ENCODE measurements at regions not wholly inside any gene's neighbourhood (a gene's known extent, or its start where the extent isn't known, plus 50 kb on each side); places are given as distances from the start of the nearest gene placed in this dataset.
A peak's percentile ranks its signal among the peaks of the same experiment; 100 is the strongest.

DNA sequence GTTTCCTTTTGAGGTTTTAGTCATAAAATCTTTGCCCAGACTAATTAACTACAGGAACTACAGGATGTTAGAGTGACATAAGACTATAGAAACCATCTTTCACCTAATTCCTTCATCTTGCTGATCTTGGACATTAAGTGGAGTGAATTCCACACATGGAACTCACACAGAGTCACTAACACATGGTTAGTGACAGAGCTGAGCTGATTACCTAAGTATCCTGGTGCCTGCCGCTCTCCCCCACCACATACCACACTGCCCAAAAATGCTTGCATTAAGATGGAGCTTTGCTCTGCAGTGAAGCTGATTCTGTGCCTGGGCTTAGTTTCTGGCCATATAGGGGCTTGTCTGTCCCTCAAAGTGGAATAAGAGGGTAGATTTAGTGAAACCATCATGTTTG lies 332.9 kb upstream of the NT5C1B start:
- Histone ChIP-seq H3K27ac (ENCODE audit: low read depth, low read length) (no peak overlapping the region), H3K4me1 (ENCODE audit: control insufficient read depth in 5 of 5, insufficient read depth in 5 of 5, low read length in 5 of 5) (no peaks in the 10 kb centered on the region), H3K9me3 (ENCODE audit: control insufficient read depth in 5 of 5, low read length in 5 of 5) (no peaks in the 10 kb centered on the region), H3K36me3 (ENCODE audit: control insufficient read depth in 5 of 5, insufficient read depth in 5 of 5, low read length in 5 of 5) (no peaks in the 10 kb centered on the region), H3K27me3 (ENCODE audit: control insufficient read depth in 5 of 5, insufficient read depth in 4 of 5, low read length in 5 of 5) (no peaks in the 10 kb centered on the region), H3K4me3 (ENCODE audit: low read depth in 1 of 5, low read length in 5 of 5) (no peak overlapping the region), H3K9ac (ENCODE audit: low read length in 5 of 5) (no peak overlapping the region)

DNA sequence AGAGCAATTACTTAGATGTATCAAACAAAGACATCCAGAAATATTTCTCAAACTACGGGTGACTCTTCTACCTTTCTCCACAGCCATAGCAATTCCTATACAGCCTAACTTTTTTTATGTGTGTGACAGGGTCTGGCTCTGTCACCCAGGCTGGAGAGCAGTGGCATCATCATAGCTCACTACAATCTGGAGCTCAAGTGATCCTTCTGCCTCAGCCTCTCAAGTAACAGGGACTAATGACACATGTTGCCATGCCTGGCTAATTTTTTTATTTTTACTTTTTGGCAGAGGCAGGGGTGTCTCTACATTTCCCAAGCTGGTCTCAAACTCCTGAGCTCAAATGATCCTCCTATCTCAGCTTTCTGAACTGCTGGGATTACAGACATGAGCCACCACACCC lies 328.9 kb upstream of the NT5C1B start:
- Histone ChIP-seq H3K4me1 (ENCODE audit: control insufficient read depth in 5 of 5, insufficient read depth in 5 of 5, low read length in 5 of 5) (no peaks in the 10 kb centered on the region), H3K27ac (ENCODE audit: low read depth, low read length) (no peak overlapping the region), H3K27me3 (ENCODE audit: control insufficient read depth in 5 of 5, insufficient read depth in 4 of 5, low read length in 5 of 5) (no peaks in the 10 kb centered on the region), H3K9ac (ENCODE audit: low read length in 5 of 5) (no peak overlapping the region), H3K4me3 (ENCODE audit: low read depth in 1 of 5, low read length in 5 of 5) (no peak overlapping the region), H3K36me3 (ENCODE audit: control insufficient read depth in 5 of 5, insufficient read depth in 5 of 5, low read length in 5 of 5) (no peaks in the 10 kb centered on the region), H3K9me3 (ENCODE audit: control insufficient read depth in 5 of 5, low read length in 5 of 5) (no peaks in the 10 kb centered on the region)

DNA sequence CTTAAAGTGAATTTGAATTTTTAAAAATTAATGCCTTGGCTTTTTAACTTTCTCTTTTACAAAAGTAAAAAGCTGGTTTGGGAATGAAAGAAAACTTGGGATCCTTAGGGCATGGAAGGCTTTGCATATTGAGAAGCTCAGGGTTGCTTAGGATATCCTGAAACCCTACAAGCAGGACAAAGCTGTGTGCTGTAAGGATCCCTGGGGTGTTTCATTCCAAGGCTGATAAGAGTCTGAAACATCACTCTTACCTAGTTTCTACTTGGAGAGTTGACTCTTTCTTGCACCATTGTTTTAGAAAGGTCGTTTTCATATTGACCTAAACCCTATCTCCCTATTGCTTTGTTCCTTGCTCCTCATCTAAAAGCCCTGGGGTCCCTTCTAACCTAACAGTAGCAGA lies 325.9 kb upstream of the NT5C1B start:
- H3K9ac ChIP-seq (ENCODE audit: low read length in 5 of 5) = no peak overlapping the region
- H3K36me3 ChIP-seq (ENCODE audit: control insufficient read depth in 5 of 5, insufficient read depth in 5 of 5, low read length in 5 of 5) = no peaks in the 10 kb centered on the region
- H3K4me1 ChIP-seq (ENCODE audit: control insufficient read depth in 5 of 5, insufficient read depth in 5 of 5, low read length in 5 of 5) = peaks cover 4 to 11% (median 6%) of the 10 kb centered on the region in 5 donors
- no peak overlapping the region for H3K27ac ChIP-seq (ENCODE audit: low read depth, low read length)
- H3K4me3 ChIP-seq (ENCODE audit: low read depth in 1 of 5, low read length in 5 of 5) = no peak overlapping the region
- no peaks in the 10 kb centered on the region for H3K27me3 ChIP-seq (ENCODE audit: control insufficient read depth in 5 of 5, insufficient read depth in 4 of 5, low read length in 5 of 5)
- H3K9me3 ChIP-seq (ENCODE audit: control insufficient read depth in 5 of 5, low read length in 5 of 5) = no peaks in the 10 kb centered on the region

DNA sequence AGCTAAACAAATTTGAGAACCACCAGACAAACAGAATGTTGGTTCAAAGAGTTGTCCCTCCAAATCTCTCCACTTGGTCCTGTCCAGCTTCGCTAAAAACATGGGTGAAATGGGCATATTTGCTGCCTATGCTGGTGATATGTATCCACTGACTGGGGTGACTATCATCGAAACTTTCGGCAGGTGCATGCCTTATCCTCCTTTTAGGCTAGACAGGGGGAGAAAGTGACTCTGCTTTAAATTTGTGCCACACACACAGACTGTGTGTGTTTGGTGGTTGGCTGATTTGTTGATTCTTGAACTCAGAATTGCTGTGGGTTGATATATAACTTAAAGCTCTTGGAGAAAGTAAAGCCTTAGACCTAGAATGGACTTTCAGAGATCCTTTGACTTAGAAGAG lies 324.1 kb upstream of the NT5C1B start:
- no peak overlapping the region for H3K4me3 ChIP-seq (ENCODE audit: low read depth in 1 of 5, low read length in 5 of 5)
- H3K4me1 ChIP-seq (ENCODE audit: control insufficient read depth in 5 of 5, insufficient read depth in 5 of 5, low read length in 5 of 5) = peaks cover 4 to 11% (median 6%) of the 10 kb centered on the region in 5 donors
- no peaks in the 10 kb centered on the region for H3K36me3 ChIP-seq (ENCODE audit: control insufficient read depth in 5 of 5, insufficient read depth in 5 of 5, low read length in 5 of 5)
- H3K27me3 ChIP-seq (ENCODE audit: control insufficient read depth in 5 of 5, insufficient read depth in 4 of 5, low read length in 5 of 5) = no peaks in the 10 kb centered on the region
- H3K9me3 ChIP-seq (ENCODE audit: control insufficient read depth in 5 of 5, low read length in 5 of 5) = no peaks in the 10 kb centered on the region
- no peak overlapping the region for H3K9ac ChIP-seq (ENCODE audit: low read length in 5 of 5)
- no peak overlapping the region for H3K27ac ChIP-seq (ENCODE audit: low read depth, low read length)

DNA sequence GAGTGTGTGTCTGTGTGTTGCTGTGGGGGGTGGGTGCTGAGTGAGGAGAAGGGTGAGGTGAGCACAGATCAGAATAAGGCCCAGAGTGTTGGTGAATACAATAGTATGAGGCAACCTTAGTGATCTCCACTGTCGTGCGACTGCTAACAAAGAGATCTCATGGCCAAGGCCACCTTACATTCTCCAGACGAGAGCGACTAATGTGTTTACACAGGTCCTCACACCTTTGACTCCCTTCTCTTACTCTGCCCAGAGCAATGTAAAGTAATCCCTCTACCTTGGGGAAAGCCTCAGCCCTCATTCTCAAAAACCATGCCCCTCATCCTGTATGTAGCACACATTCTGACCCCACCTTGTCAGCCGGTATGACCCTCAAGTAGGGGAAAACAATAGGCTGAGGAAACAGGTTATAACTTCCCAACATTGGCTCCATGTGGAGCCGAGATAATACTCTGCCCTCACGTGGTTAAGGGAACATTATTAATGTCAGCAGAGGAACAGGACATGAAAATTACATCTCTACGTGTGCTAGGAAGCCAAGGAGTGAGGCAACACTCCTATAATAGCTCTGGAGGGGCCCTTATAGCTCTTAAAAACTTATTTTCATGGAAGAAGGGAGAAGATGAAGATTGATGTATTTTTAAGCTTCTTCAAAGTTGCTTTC lies 323.0 kb upstream of the NT5C1B start:
- H3K36me3 ChIP-seq (ENCODE audit: control insufficient read depth in 5 of 5, insufficient read depth in 5 of 5, low read length in 5 of 5) = no peaks in the 10 kb centered on the region
- H3K9ac ChIP-seq (ENCODE audit: low read length in 5 of 5) = no peak overlapping the region
- H3K27ac ChIP-seq (ENCODE audit: low read depth, low read length) = no peak overlapping the region
- no peaks in the 10 kb centered on the region for H3K9me3 ChIP-seq (ENCODE audit: control insufficient read depth in 5 of 5, low read length in 5 of 5)
- peaks cover 4 to 11% (median 6%) of the 10 kb centered on the region in 5 donors for H3K4me1 ChIP-seq (ENCODE audit: control insufficient read depth in 5 of 5, insufficient read depth in 5 of 5, low read length in 5 of 5)
- H3K27me3 ChIP-seq (ENCODE audit: control insufficient read depth in 5 of 5, insufficient read depth in 4 of 5, low read length in 5 of 5) = no peaks in the 10 kb centered on the region
- H3K4me3 ChIP-seq (ENCODE audit: low read depth in 1 of 5, low read length in 5 of 5) = no peak overlapping the region

DNA sequence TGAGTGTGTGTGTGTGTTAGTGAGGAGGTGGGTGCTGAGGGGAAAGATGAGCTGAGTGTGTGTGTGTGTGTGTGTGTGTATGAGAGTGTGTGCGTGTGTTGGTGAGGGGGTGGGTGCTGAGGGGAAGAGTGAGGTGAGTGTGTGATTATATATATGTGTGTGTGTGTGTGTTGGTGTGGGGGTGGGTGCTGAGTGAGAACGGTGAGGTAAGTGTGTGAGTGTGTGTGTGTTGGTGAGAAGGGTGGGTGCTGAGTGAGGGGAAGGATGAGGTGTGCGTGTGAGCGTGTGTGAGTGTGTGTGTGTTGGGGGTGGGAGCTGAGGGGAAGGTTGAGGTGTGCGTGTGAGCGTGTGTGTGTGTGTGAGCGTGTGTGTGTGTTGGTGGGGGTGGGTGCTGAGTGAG lies 322.0 kb upstream of the NT5C1B start:
- H3K4me3 ChIP-seq (ENCODE audit: low read depth in 1 of 5, low read length in 5 of 5) = peak overlapping the region in 1 of 5 donors; percentile 26
- H3K9ac ChIP-seq (ENCODE audit: low read length in 5 of 5) = no peak overlapping the region
- peaks cover 4 to 11% (median 6%) of the 10 kb centered on the region in 5 donors for H3K4me1 ChIP-seq (ENCODE audit: control insufficient read depth in 5 of 5, insufficient read depth in 5 of 5, low read length in 5 of 5)
- H3K9me3 ChIP-seq (ENCODE audit: control insufficient read depth in 5 of 5, low read length in 5 of 5) = no peaks in the 10 kb centered on the region
- no peaks in the 10 kb centered on the region for H3K27me3 ChIP-seq (ENCODE audit: control insufficient read depth in 5 of 5, insufficient read depth in 4 of 5, low read length in 5 of 5)
- no peaks in the 10 kb centered on the region for H3K36me3 ChIP-seq (ENCODE audit: control insufficient read depth in 5 of 5, insufficient read depth in 5 of 5, low read length in 5 of 5)
- no peak overlapping the region for H3K27ac ChIP-seq (ENCODE audit: low read depth, low read length)

DNA sequence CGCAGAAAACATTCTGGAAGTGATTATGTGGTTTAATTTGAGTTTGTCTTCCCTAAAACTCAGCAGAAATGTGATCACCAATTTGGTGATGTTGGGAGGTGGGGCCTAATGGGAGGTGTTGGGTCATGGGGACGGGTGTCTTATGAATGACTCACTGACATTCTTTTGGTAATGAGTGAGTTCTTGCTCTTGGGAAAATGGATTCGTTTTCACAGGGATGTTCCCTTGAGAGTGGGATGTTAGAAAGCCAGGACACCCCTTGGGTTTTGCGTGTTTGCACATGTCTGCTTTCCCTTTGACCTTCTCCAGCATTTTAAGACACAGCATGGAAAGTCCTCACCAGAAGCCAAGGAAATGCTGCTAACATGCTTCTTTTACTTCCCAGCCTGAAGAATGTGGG lies 321.5 kb upstream of the NT5C1B start:
- H3K9me3 ChIP-seq (ENCODE audit: control insufficient read depth in 5 of 5, low read length in 5 of 5) = peaks cover 0 to 3% (median 0%) of the 10 kb centered on the region in 5 donors
- no peak overlapping the region for H3K4me3 ChIP-seq (ENCODE audit: low read depth in 1 of 5, low read length in 5 of 5)
- H3K4me1 ChIP-seq (ENCODE audit: control insufficient read depth in 5 of 5, insufficient read depth in 5 of 5, low read length in 5 of 5) = peaks cover 4 to 11% (median 6%) of the 10 kb centered on the region in 5 donors
- no peak overlapping the region for H3K27ac ChIP-seq (ENCODE audit: low read depth, low read length)
- no peaks in the 10 kb centered on the region for H3K27me3 ChIP-seq (ENCODE audit: control insufficient read depth in 5 of 5, insufficient read depth in 4 of 5, low read length in 5 of 5)
- no peak overlapping the region for H3K9ac ChIP-seq (ENCODE audit: low read length in 5 of 5)
- no peaks in the 10 kb centered on the region for H3K36me3 ChIP-seq (ENCODE audit: control insufficient read depth in 5 of 5, insufficient read depth in 5 of 5, low read length in 5 of 5)

- Histone ChIP-seq H3K27me3 (ENCODE audit: control insufficient read depth in 5 of 5, insufficient read depth in 4 of 5, low read length in 5 of 5) (no peaks in the 10 kb centered on the region), H3K4me1 (ENCODE audit: control insufficient read depth in 5 of 5, insufficient read depth in 5 of 5, low read length in 5 of 5) (peaks cover 4 to 11% (median 6%) of the 10 kb centered on the region in 5 donors), H3K9me3 (ENCODE audit: control insufficient read depth in 5 of 5, low read length in 5 of 5) (peaks cover 0 to 3% (median 0%) of the 10 kb centered on the region in 5 donors), H3K9ac (ENCODE audit: low read length in 5 of 5) (no peak overlapping the region), H3K36me3 (ENCODE audit: control insufficient read depth in 5 of 5, insufficient read depth in 5 of 5, low read length in 5 of 5) (no peaks in the 10 kb centered on the region), H3K4me3 (ENCODE audit: low read depth in 1 of 5, low read length in 5 of 5) (no peak overlapping the region), H3K27ac (ENCODE audit: low read depth, low read length) (no peak overlapping the region)
Measured at GRCh38 chr2:18907937-18908336, 318.6 kb upstream of the NT5C1B start.

DNA sequence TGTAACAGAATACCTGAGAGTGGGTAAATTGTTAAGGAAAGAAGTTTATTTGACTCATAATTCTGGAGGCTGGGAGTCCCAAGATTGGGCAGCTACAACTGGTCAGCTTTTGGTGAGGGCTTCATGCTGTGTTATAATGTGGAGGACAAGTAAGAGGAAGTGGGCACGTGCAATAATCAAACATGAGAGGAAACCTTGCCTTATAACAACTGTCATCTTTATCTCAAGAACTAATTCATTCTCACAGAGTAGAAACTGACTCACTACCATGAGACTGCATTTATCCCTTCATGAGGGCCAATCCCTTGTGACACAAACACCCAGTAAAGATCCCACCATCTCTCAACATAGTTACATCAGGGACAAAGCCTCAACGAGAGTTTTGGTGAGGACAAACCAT lies 318.1 kb upstream of the NT5C1B start:
- Histone ChIP-seq H3K9me3 (ENCODE audit: control insufficient read depth in 5 of 5, low read length in 5 of 5) (peaks cover 0 to 3% (median 0%) of the 10 kb centered on the region in 5 donors), H3K4me3 (ENCODE audit: low read depth in 1 of 5, low read length in 5 of 5) (no peak overlapping the region), H3K36me3 (ENCODE audit: control insufficient read depth in 5 of 5, insufficient read depth in 5 of 5, low read length in 5 of 5) (no peaks in the 10 kb centered on the region), H3K9ac (ENCODE audit: low read length in 5 of 5) (no peak overlapping the region), H3K27ac (ENCODE audit: low read depth, low read length) (no peak overlapping the region), H3K27me3 (ENCODE audit: control insufficient read depth in 5 of 5, insufficient read depth in 4 of 5, low read length in 5 of 5) (no peaks in the 10 kb centered on the region), H3K4me1 (ENCODE audit: control insufficient read depth in 5 of 5, insufficient read depth in 5 of 5, low read length in 5 of 5) (peaks cover 4 to 11% (median 6%) of the 10 kb centered on the region in 5 donors)

- Histone ChIP-seq H3K9ac (ENCODE audit: low read length in 5 of 5) (no peak overlapping the region), H3K27me3 (ENCODE audit: control insufficient read depth in 5 of 5, insufficient read depth in 4 of 5, low read length in 5 of 5) (no peaks in the 10 kb centered on the region), H3K4me3 (ENCODE audit: low read depth in 1 of 5, low read length in 5 of 5) (no peak overlapping the region), H3K36me3 (ENCODE audit: control insufficient read depth in 5 of 5, insufficient read depth in 5 of 5, low read length in 5 of 5) (no peaks in the 10 kb centered on the region), H3K4me1 (ENCODE audit: control insufficient read depth in 5 of 5, insufficient read depth in 5 of 5, low read length in 5 of 5) (peaks cover 2 to 32% (median 28%) of the 10 kb centered on the region in 5 donors), H3K27ac (ENCODE audit: low read depth, low read length) (no peak overlapping the region), H3K9me3 (ENCODE audit: control insufficient read depth in 5 of 5, low read length in 5 of 5) (peaks cover 0 to 3% (median 0%) of the 10 kb centered on the region in 5 donors)
Measured at GRCh38 chr2:18903750-18904149, 314.4 kb upstream of the NT5C1B start.

Measured in subcutaneous abdominal adipose tissue (tissue), 5 donors.